Uterus (tissue), 2 donors: ENCODE measurements at regions not wholly inside any gene's neighbourhood (a gene's known extent, or its start where the extent isn't known, plus 50 kb on each side); places are given as distances from the start of the nearest gene placed in this dataset.

Experiments
- POLR2A ChIP-seq, 2 donors: fragments of 450-650 bp; IDR thresholded peaks; one replicate each; pipeline ENCODE4 v1.6.1; 2016; ENCODE audit warnings: antibody characterized with exemption in 2 of 2, mild to moderate bottlenecking in 1 of 2, moderate library complexity in 1 of 2
- TF ChIP-seq, protein P1 (sequence below), 4 experiments: fragments of 200-600 bp in 2 of 4; fragments of 450-650 bp in 2 of 4; sonication (generic) in 2 of 4; IDR thresholded peaks; one replicate each; pipeline ENCODE4 v1.5.1; 2016 to 2019; ENCODE audit warnings: antibody characterized with exemption in 4 of 4, mild to moderate bottlenecking in 2 of 4, moderate library complexity in 1 of 4

DNA sequence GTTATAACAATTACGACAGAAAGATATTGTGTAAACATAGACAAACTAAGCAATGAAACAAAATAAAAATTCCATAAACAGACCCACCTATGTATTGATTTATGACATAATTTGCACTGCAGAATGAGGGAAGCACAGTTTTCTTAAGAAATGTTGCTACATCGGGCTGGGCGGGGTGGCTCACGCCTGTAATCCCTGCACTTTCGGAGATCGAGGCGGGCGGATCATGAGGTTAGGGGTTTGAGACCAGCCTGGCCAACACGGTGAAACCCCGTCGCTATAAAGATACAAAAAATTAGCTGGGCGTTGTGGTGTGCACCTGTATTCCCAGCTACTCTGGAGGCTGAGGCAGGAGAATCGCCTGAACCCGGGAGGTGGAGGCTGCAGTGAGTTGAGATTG is 1344.4 kb upstream of the WWC1 start:
- TF ChIP-seq, protein P1, sequence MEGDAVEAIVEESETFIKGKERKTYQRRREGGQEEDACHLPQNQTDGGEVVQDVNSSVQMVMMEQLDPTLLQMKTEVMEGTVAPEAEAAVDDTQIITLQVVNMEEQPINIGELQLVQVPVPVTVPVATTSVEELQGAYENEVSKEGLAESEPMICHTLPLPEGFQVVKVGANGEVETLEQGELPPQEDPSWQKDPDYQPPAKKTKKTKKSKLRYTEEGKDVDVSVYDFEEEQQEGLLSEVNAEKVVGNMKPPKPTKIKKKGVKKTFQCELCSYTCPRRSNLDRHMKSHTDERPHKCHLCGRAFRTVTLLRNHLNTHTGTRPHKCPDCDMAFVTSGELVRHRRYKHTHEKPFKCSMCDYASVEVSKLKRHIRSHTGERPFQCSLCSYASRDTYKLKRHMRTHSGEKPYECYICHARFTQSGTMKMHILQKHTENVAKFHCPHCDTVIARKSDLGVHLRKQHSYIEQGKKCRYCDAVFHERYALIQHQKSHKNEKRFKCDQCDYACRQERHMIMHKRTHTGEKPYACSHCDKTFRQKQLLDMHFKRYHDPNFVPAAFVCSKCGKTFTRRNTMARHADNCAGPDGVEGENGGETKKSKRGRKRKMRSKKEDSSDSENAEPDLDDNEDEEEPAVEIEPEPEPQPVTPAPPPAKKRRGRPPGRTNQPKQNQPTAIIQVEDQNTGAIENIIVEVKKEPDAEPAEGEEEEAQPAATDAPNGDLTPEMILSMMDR (IDR thresholded peaks at IDR 0.05), result no peak
- no peak for TF ChIP-seq POLR2A (IDR thresholded peaks at IDR 0.05)
